ENCODE measurements at regions not wholly inside any gene's neighbourhood (a gene's known extent, or its start where the extent isn't known, plus 50 kb on each side); places are given as distances from the start of the nearest gene placed in this dataset.

GRCh38 chr10:24041834-24042233, 167.1 kb upstream of the KIAA1217 start:
- no peak for DNase-seq

GRCh38 chr10:24042884-24043283, 166.1 kb upstream of the KIAA1217 start:
- DNase-seq: no peak

GRCh38 chr10:24046060-24046459, 162.9 kb upstream of the KIAA1217 start:
- DNase-seq: no peak

GRCh38 chr10:24047176-24047575, 161.8 kb upstream of the KIAA1217 start:
- DNase-seq: no peak

DNA sequence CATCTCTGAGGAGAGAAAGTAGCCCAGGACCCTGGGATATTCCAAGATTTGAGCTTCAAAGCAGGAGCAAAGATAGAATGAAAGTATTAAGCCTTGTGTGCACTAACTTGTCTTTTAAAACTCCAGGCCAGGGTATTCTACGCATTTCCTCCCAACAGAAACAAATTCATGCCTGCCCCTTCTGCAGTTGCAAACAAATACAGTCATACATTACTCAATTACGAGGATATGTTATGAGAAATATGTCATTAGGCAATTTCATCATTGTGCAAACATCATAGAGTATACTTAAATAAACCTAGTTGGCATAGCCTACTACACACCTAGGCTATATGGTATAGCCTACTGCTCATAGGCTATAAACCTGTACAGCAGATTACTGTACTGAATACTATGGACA, 154.5 kb upstream of the KIAA1217 start:
- DNase-seq: no peak

- DNase-seq: no peak
Measured at GRCh38 chr10:24080207-24080606, 128.7 kb upstream of the KIAA1217 start.

DNA sequence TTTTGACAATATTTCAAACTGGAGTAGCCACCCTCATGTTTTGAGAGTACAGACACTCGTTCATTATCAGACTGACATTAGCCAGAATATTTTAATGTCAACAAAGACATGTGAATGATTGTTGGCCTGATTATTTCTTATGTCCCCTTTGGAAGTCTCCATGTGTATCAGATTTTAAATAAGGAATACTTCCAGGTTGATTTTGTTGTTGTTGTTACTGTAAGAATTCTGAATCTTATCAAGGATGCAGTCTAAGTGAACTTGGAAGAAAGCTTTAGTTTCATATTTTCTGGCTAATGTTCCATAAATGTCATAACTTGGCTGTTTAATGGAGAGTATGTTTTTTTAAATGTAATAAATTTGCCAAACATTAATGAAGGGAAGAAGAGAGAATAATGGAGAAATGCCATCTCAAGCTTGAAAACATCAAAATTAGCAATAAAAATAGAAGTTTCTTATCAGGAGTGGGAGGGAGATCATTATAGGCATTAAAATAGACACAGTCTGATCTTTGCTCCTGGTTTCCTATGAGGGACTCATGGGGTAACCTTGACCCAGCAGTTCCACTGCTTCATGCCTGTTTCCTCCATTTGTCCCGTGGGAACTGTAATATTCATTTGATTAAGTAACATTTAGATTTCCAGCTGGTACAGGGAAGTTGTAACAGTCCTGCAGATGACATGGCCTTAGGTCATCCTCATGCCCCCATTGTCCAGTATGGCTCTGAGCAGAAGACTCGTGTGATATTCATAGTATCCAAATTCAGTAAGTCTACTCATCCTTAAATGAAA, 122.4 kb upstream of the KIAA1217 start:
- DNase-seq: no peak

- DNase-seq: no peak
Measured at GRCh38 chr10:24091256-24091655, 117.7 kb upstream of the KIAA1217 start.

GRCh38 chr10:24096281-24096680, 112.7 kb upstream of the KIAA1217 start:
- no peak for DNase-seq

GRCh38 chr10:24097751-24098207, 111.2 kb upstream of the KIAA1217 start:
- DNase-seq: no peak

- DNase-seq: no peak
Measured at GRCh38 chr10:24104895-24105294, 104.0 kb upstream of the KIAA1217 start.

DNA sequence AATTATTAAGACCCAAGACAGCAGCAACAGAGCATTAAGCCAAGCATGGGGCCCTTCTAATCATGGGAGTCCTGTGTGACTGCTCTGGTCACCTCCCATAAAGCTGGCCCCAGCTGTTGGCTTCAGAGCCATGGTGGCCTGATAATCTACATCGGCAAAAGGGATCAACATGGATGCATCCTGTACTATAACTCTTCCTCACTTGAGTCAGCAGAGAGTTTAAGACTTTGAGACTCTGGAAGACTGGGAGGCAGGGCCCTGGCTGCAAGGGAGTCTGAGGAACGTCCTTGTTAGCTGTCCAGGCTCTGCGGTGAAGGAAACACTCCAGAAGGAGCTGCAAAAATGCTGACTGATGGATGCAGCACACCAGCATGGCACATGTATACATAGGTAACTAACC, 95.0 kb upstream of the KIAA1217 start:
- no peak for DNase-seq

DNA sequence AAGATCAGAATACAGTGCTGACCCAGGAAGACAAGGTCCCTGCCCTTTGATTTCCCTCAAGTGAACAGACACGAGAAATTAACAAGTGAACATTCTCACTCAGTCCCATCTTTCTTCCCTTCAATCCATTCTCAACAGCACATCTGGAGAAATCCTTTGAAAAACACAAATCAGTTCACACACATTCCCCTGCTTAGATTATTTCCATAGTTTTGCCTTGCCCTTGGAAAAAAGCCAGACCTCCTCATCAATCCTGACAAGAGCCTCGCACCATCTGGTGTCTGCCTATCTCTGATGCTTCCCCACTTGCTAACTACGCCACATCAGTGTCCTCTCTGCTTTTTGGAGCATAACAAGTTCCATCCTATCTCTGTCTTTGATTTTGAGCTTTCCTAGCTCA, 94.4 kb upstream of the KIAA1217 start:
- no peak for DNase-seq

GRCh38 chr10:24115403-24115802, 93.5 kb upstream of the KIAA1217 start:
- no peak for DNase-seq

DNA sequence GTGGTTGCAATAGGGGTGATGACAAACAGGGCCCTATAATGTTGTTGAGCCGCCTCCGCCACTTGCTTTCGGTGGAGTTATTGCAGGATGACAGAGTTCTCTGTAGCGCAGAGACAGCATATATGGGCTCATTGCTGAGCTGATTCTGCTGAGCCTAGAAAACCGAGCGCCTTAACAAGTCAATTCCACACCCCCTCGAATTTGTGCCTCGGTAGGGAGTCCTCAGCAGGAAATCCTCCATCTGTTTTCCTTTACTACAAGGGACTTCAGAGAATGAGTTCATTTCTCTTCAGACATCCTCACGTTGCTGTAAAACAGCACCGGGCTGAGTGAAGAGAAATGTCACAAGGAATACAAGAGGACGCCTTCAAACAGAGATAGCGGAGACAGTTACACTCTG, 90.7 kb upstream of the KIAA1217 start:
- no peak for DNase-seq

DNA sequence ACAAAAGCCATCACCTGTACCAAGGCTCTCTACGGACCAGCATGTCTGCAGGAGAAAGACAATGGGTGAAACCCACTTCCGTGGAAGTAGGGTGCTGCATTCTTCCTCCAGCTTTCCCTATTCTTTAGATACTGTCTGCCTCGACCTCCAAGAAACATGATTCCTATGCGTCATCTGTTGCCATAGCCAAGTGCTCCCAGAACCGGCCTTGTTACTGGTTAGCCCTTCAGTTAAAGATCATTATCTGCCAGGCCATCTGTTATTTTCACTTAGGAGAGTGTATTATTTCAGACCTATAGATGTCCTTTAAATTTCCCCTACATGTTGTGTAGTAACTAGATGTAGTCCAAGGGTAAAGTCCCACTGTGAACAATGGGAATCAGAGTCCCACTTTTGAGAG, 89.0 kb upstream of the KIAA1217 start:
- no peak for DNase-seq

DNA sequence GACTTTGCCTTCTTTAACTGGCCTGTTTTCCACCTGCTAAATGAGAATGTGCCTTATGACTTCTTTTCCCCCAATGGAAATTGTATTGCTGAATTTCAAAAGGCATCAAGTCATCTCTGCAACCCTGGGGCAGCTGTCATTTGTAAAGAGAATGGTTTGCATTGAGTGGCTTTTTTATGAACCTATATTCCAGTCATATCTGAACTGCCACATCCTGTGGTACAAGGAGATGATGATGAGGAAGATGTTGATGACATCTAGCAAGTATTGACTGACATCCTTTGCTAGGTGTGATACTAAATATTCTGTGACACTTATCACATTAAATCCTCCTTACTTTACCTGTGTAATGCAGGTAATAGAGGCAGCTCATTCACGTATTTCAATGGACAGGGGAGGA, 88.3 kb upstream of the KIAA1217 start:
- no peak for DNase-seq

DNA sequence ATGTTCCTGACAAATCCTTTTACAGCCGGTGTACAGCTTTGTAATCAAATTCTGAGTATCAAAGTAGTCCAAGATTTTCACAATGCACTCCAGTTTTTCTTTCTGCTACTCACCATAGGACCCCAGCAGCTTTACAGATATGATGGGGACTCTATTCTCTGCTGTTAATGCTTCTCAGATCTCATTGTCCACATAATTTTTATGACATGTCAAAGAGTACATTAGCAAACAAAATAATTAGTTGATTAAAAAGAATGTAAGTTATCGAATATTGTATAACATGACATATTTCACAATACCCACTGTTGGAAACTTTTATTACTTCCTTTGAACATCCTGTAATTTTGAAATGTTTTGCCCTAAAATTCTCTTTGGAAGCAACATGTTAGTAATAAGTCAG, 81.4 kb upstream of the KIAA1217 start:
- no peak for DNase-seq

GRCh38 chr10:24128066-24128730, 80.7 kb upstream of the KIAA1217 start:
- no peak for DNase-seq

DNA sequence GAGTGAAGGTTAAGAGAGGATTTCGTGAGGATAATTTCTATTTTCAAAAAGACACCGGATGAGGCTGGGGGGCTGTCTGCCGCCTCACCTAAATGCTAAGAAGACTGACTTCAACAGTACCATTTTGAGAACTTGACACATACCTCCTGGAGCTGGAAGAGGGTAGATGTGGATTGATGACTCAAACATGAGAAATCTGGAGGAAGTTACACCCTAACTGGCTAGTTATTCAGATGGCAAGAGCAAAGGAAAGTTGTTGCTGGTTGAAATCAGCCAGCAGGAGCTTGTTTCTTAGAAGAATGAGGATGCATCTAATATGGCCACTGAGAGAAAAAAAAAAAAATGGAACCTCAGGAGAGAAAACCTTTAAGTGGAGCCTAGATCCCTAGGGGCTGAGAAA, 76.2 kb upstream of the KIAA1217 start:
- no peak for DNase-seq

GRCh38 chr10:24133835-24134234, 75.1 kb upstream of the KIAA1217 start:
- no peak for DNase-seq

DNA sequence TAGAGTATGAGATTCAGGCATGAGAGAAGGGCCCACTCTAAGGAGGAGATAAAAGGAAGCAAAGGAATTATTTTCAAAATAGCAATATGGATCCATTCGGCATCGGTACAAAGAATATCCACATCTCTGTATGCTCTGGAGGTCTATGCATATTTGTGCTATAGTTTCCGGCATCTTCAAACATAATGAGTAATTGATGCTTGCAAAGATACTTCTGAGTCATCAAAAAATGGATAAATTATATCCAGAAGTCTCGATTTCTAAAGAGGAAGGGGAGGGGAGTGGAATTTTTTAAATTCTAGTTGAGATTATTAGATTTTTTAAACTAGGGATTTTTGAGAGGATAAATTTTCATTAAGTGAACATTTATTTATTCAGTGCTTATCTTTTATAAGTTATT, 72.9 kb upstream of the KIAA1217 start:
- no peak for DNase-seq

GRCh38 chr10:24147321-24147720, 61.6 kb upstream of the KIAA1217 start:
- DNase-seq: no peak

GRCh38 chr10:24149640-24150039, 59.3 kb upstream of the KIAA1217 start:
- DNase-seq: no peak

DNA sequence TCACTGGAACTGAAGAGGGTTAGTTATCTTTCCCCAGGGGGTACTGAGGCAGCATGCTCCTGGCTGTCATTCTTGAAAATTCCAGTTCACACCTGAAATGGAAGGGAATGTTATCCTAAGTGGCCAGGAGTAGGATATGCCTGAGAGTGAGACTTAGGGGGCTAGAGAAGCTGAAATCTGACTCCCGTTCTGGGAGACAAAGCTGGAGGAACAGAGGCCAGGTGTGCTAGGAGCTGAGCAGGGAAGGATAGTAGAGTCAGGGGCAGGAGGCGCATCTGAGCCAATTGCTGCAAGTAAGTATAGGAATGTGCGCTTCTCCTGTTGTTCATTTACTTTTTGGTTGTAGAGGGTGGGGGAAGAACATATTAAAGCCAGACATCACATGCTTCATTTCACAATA, 58.1 kb upstream of the KIAA1217 start:
- no peak for DNase-seq
